ENCODE measurements at regions not wholly inside any gene's neighbourhood (a gene's known extent, or its start where the extent isn't known, plus 50 kb on each side); places are given as distances from the start of the nearest gene placed in this dataset.

DNA sequence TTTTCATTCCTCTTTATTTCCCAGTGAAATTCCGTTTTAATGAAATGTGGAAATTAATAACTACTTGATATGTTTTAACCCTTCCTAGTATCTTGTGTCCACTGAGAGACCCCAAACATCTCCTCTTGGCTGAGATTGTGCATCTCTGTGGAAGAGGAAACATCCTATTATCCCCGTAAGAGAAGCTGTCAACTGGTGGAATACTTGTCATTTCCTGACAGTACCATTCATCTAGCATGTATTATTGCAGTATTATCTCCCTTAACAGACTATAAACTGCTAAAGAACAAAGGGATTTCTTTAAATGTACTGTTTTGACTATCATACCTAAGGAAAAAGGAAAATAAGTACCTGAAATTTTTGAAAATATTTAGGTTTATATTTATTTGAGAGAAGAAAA, 277.3 kb upstream of the SLC7A11 start:
- TF ChIP-seq EZH2phosphoT487 (IDR thresholded peaks at IDR 0.05; ENCODE audit: borderline replicate concordance, low read length), result no peak
- TF ChIP-seq, protein P1, sequence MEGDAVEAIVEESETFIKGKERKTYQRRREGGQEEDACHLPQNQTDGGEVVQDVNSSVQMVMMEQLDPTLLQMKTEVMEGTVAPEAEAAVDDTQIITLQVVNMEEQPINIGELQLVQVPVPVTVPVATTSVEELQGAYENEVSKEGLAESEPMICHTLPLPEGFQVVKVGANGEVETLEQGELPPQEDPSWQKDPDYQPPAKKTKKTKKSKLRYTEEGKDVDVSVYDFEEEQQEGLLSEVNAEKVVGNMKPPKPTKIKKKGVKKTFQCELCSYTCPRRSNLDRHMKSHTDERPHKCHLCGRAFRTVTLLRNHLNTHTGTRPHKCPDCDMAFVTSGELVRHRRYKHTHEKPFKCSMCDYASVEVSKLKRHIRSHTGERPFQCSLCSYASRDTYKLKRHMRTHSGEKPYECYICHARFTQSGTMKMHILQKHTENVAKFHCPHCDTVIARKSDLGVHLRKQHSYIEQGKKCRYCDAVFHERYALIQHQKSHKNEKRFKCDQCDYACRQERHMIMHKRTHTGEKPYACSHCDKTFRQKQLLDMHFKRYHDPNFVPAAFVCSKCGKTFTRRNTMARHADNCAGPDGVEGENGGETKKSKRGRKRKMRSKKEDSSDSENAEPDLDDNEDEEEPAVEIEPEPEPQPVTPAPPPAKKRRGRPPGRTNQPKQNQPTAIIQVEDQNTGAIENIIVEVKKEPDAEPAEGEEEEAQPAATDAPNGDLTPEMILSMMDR (IDR thresholded peaks at IDR 0.05; ENCODE audit: low read depth, low read length, poor library complexity, severe bottlenecking), result no peak

All from DOHH2 (cell line).